ENCODE measurements at regions not wholly inside any gene's neighbourhood (a gene's known extent, or its start where the extent isn't known, plus 50 kb on each side); places are given as distances from the start of the nearest gene placed in this dataset.
"Not testable (repeated sequence)": the region's sequence is repeated elsewhere in the genome, so short reads cannot be mapped to it uniquely, and the experiment has no call there.

DNA sequence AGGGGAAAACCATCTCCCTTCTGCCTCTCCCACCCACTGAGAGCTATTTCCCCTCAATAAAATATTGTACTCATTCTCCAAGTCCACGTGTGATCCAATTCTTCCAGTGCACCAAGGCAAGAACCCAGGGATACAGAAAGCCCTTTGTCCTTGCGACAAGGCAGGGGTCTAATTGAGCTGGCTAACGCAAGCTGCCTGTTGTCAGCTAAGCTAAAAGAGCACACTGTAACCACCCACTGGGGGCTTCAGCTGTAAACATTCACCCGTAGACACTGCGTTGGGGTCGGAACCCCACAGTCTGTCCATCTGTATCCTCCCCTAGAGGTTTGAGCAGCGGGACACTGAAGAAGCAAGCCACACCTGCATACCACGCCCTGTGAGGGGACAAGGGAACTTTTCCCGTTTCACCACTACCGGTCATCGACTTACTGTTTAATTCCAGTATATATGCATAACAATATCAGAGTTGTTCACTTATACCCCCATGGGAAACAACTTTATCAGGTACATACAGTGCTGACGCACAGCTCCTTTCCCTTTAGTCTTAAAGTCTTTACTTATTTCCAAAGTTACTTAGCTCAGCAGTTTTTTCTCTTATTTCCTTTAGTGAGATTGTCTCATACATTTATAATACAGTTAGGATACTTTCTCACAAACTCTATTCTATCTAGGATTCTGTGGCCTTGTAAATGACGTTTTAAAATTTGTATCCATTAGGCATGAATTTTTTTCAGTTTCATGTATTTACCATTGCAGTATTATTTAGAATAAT is 721.6 kb downstream of the ANKRD7 start:
- intact Hi-C loops (cut with DNase I), result no loop called here
- no peak overlapping the region for H3K27ac ChIP-seq

DNA sequence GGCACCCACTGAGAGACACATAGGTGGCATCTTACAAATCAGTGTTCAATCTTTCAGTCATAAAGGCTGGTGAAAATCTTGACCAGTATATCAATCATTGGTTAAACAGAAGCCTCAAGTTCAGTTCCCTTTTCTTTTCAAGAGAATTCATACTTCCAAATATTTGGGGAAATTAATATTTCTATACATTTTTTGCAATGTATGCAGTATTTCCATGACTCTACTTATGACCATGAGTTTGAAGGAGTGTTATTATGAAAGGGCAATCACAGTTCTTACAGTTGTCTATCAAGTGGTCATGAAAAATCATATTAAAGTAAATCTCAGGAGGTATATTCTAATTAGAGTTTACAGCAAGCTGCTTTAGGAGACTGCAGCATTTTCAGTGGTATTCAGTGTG is 724.0 kb downstream of the ANKRD7 start:
- no peak for DNase-seq (ENCODE audit: low spot score)
- Histone ChIP-seq H3K36me3 (no peaks in the 10 kb centered on the region), H3K27ac (no peak overlapping the region), H3K9me3 (no peaks in the 10 kb centered on the region), H3K4me1 (replicated peaks) (no peaks in the 10 kb centered on the region), H3K27me3 (replicated peaks; ENCODE audit: insufficient read depth) (no peaks in the 10 kb centered on the region), H3K4me3 (no peak overlapping the region)
- no peak for TF ChIP-seq POLR2AphosphoS5 (IDR thresholded peaks at IDR 0.05)
- intact Hi-C loops (cut with DNase I), result no loop called here

More for the DNA sequence above, 721.6 kb downstream of the ANKRD7 start:
- WGBS, result 89% methylated on average over 13 of the region's 13 CpGs
- Histone ChIP-seq H3K4me1 (replicated peaks) (no peaks in the 10 kb centered on the region), H3K9me3 (no peaks in the 10 kb centered on the region), H3K36me3 (no peaks in the 10 kb centered on the region), H3K4me3 (no peak overlapping the region), H3K27me3 (replicated peaks; ENCODE audit: insufficient read depth) (no peaks in the 10 kb centered on the region)
- DNase-seq (ENCODE audit: low spot score), result no peak
- no peak for TF ChIP-seq POLR2A (IDR thresholded peaks at IDR 0.05)
- TF ChIP-seq, protein P1, sequence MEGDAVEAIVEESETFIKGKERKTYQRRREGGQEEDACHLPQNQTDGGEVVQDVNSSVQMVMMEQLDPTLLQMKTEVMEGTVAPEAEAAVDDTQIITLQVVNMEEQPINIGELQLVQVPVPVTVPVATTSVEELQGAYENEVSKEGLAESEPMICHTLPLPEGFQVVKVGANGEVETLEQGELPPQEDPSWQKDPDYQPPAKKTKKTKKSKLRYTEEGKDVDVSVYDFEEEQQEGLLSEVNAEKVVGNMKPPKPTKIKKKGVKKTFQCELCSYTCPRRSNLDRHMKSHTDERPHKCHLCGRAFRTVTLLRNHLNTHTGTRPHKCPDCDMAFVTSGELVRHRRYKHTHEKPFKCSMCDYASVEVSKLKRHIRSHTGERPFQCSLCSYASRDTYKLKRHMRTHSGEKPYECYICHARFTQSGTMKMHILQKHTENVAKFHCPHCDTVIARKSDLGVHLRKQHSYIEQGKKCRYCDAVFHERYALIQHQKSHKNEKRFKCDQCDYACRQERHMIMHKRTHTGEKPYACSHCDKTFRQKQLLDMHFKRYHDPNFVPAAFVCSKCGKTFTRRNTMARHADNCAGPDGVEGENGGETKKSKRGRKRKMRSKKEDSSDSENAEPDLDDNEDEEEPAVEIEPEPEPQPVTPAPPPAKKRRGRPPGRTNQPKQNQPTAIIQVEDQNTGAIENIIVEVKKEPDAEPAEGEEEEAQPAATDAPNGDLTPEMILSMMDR (IDR thresholded peaks at IDR 0.05), result no peak
- no peak for TF ChIP-seq POLR2AphosphoS5 (IDR thresholded peaks at IDR 0.05)

DNA sequence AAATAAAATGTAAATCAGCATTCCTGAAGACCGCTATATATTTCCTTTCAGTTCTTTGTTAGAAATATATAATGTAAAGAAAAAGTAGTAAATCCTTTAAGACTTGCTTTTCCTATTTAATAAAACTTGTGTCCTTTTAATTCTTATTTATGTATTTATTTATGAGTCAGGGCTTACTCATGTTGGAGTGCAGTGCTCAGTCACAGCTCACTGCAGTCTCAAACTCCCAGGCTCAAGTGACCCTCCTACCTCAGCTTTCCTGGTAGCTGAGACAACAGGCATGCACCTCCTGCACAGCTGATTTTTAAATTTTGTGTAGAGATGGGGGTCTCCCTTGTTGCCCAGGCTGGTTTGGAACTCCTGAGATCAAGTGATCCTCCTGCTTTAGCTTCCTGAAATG is 724.5 kb downstream of the ANKRD7 start:
- Histone ChIP-seq H3K9me3 (no peaks in the 10 kb centered on the region), H3K4me1 (replicated peaks) (no peaks in the 10 kb centered on the region), H3K27me3 (replicated peaks; ENCODE audit: insufficient read depth) (no peaks in the 10 kb centered on the region), H3K36me3 (no peaks in the 10 kb centered on the region), H3K27ac (no peak overlapping the region), H3K4me3 (no peak overlapping the region)
- 62% methylated on average over 1 of the region's 1 CpG for WGBS
- DNase-seq (ENCODE audit: low spot score), result no peak
- intact Hi-C loops (cut with DNase I), result no loop called here
- TF ChIP-seq, protein P1 (IDR thresholded peaks at IDR 0.05), result no peak
- TF ChIP-seq POLR2AphosphoS5 (IDR thresholded peaks at IDR 0.05), result no peak
- no peak for TF ChIP-seq POLR2A (IDR thresholded peaks at IDR 0.05)

DNA sequence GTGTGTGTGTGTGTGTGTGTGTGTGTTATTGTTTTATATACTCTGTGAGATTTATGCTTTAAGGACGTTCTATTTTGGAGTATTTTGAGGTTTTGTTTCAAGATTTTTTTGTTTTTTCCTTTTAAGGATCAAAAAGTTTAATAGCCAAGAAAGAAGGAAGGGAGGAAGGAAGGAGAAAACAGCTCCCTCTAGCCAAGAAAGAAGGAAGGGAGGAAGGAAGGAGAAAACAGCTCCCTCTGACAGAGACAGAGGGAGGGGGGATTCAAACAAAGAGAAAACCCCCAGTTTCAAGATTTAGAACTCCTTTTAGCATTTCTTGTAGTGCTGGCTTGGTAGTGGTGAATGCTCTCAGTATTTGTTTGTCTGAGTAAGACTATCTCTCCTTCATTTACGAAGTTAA is 731.8 kb downstream of the ANKRD7 start:
- WGBS, result 78% methylated on average over 2 of the region's 2 CpGs
- DNase-seq (ENCODE audit: low spot score); H3K4me3 ChIP-seq; H3K4me1 ChIP-seq (replicated peaks); intact Hi-C loops (cut with DNase I); H3K9me3 ChIP-seq; H3K36me3 ChIP-seq; H3K27ac ChIP-seq; H3K27me3 ChIP-seq (replicated peaks; ENCODE audit: insufficient read depth): not testable (repeated sequence)

DNA sequence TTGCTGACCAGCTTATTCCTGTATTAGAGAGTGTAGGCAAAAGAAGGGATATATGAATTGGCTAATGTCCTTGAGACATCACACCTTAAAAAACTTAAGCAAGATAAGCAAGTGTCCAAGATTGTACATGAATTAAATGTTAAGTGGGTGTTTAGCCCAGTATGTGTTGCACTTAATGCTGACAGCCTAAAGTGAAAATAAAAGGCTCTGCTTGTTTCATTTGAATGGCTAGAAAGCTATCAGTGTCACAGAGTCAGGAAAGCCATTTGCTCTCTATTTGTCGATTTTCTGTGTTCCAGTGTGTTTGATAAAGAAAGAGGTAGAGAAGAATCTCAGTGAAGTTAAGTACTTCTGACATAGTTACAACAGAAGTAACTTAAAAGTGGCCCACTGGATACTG is 744.9 kb downstream of the ANKRD7 start:
- Histone ChIP-seq H3K27me3 (replicated peaks; ENCODE audit: insufficient read depth) (no peaks in the 10 kb centered on the region), H3K27ac (no peak overlapping the region), H3K36me3 (no peaks in the 10 kb centered on the region), H3K4me1 (replicated peaks) (no peaks in the 10 kb centered on the region), H3K9me3 (no peaks in the 10 kb centered on the region), H3K4me3 (no peak overlapping the region)
- TF ChIP-seq POLR2A (IDR thresholded peaks at IDR 0.05) (no peak), POLR2AphosphoS5 (IDR thresholded peaks at IDR 0.05) (no peak)
- TF ChIP-seq, protein P1 (IDR thresholded peaks at IDR 0.05), result no peak
- 52% methylated on average over 1 of the region's 1 CpG for WGBS
- no peak for DNase-seq (ENCODE audit: low spot score)
- intact Hi-C loops (cut with DNase I), result no loop called here

DNA sequence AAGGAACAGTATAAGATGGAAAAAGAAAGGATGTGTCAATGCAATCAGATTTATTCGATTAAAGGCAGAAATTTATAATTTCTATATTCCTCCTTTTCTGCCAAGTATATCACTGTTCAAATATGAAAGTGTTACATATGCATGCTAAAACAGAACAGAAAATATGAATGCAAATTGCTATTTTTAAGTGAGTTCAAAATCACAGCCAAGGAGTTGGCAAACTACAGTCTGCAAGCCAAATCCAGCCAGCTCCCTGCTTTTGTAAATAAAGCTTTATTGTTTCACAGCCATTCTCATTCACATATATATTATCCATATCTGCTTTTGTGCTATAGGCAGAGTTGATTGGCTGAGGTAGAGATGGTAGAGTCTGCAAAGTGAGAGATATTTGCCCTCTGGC is 747.2 kb downstream of the ANKRD7 start:
- 90% methylated on average over 1 of the region's 1 CpG for WGBS
- TF ChIP-seq POLR2A (IDR thresholded peaks at IDR 0.05) (no peak), POLR2AphosphoS5 (IDR thresholded peaks at IDR 0.05) (no peak)
- TF ChIP-seq, protein P1 (IDR thresholded peaks at IDR 0.05), result no peak
- H3K4me1 ChIP-seq (replicated peaks), result no peaks in the 10 kb centered on the region
- H3K27me3 ChIP-seq (replicated peaks; ENCODE audit: insufficient read depth), result no peaks in the 10 kb centered on the region
- intact Hi-C loops (cut with DNase I), result no loop called here
- DNase-seq (ENCODE audit: low spot score), result no peak
- no peaks in the 10 kb centered on the region for H3K9me3 ChIP-seq
- H3K27ac ChIP-seq, result no peak overlapping the region
- H3K4me3 ChIP-seq, result no peak overlapping the region
- no peaks in the 10 kb centered on the region for H3K36me3 ChIP-seq
